ENCODE measurements at regions not wholly inside any gene's neighbourhood (a gene's known extent, or its start where the extent isn't known, plus 50 kb on each side); places are given as distances from the start of the nearest gene placed in this dataset. TPM values are rescaled to one million over a fixed set of nuclear protein-coding genes. Genes with fewer than 3 reads are reported as not detected.

GRCh38 chr2:51085420-51086068 is 53.6 kb upstream of the NRXN1 start:
- no peaks in the 10 kb centered on the region for H3K27me3 Mint-ChIP-seq (ENCODE audit: insufficient read depth, unreplicated experiment)
- no peak overlapping the region for H3K27ac Mint-ChIP-seq (ENCODE audit: low read depth, unreplicated experiment)
- DNase-seq (ENCODE audit: unreplicated experiment): no peak
- POLR2A ChIA-PET: no interaction called here
- no peak overlapping the region for H3K4me3 Mint-ChIP-seq (ENCODE audit: unreplicated experiment)
- no peaks in the 10 kb centered on the region for H3K4me1 Mint-ChIP-seq (ENCODE audit: insufficient read depth, unreplicated experiment)
- CTCF ChIA-PET: no interaction called here
- intact Hi-C loops (cut with micrococcal nuclease): no loop called here
- no peak for TF ChIP-seq CTCF (IDR thresholded peaks at IDR 0.05; ENCODE audit: unreplicated experiment)
- BruUV-seq (replicated peaks): no TSS peak
- H3K36me3 Mint-ChIP-seq (ENCODE audit: insufficient read depth, unreplicated experiment): no peaks in the 10 kb centered on the region
- H3K9me3 Mint-ChIP-seq (ENCODE audit: unreplicated experiment): no peaks in the 10 kb centered on the region

GRCh38 chr2:51084750-51085149 is 52.8 kb upstream of the NRXN1 start:
- Mint-ChIP-seq H3K27me3 (ENCODE audit: insufficient read depth, unreplicated experiment) (no peaks in the 10 kb centered on the region), H3K4me1 (ENCODE audit: insufficient read depth, unreplicated experiment) (no peaks in the 10 kb centered on the region), H3K4me3 (ENCODE audit: unreplicated experiment) (no peak overlapping the region), H3K9me3 (ENCODE audit: unreplicated experiment) (no peaks in the 10 kb centered on the region), H3K27ac (ENCODE audit: low read depth, unreplicated experiment) (no peak overlapping the region), H3K36me3 (ENCODE audit: insufficient read depth, unreplicated experiment) (no peaks in the 10 kb centered on the region)
- no TSS peak for BruUV-seq (replicated peaks)
- CTCF ChIA-PET: no interaction called here
- intact Hi-C loops (cut with micrococcal nuclease): no loop called here
- TF ChIP-seq CTCF (IDR thresholded peaks at IDR 0.05; ENCODE audit: unreplicated experiment): no peak
- POLR2A ChIA-PET: no interaction called here
- no peak for DNase-seq (ENCODE audit: unreplicated experiment)

Small RNA genes lying in the stretch of these regions (microRNA-seq; reads per million reads assigned to microRNA genes)
- not detected for gene MIR4431
